ENCODE measurements at regions not wholly inside any gene's neighbourhood (a gene's known extent, or its start where the extent isn't known, plus 50 kb on each side); places are given as distances from the start of the nearest gene placed in this dataset.

- Mint-ChIP-seq H3K4me3 (no peak overlapping the region), H3K4me1 (no peaks in the 10 kb centered on the region)
Observed at GRCh38 chr5:2904956-2905355, 153.5 kb upstream of the IRX2 start.

GRCh38 chr5:2904399-2904798 lies 152.9 kb upstream of the IRX2 start:
- no peaks in the 10 kb centered on the region for H3K4me1 ChIP-seq (ENCODE audit: control insufficient read depth in 2 of 2, insufficient read depth in 2 of 2, low read length in 2 of 2)
- no peak overlapping the region for H3K4me2 ChIP-seq (replicated peaks; ENCODE audit: low read depth, low read length, poor library complexity, severe bottlenecking)
- Mint-ChIP-seq H3K27ac (no peak overlapping the region), H3K9me3 (ENCODE audit: insufficient read depth) (peaks cover 3% of the 10 kb centered on the region), H3K27me3 (no peaks in the 10 kb centered on the region), H3K4me1 (no peaks in the 10 kb centered on the region), H3K4me3 (no peak overlapping the region)
- TF ChIP-seq EZH2 (IDR thresholded peaks at IDR 0.05; ENCODE audit: borderline replicate concordance, insufficient read depth, low read depth, low read length, poor library complexity, severe bottlenecking) (no peak), CTCF (IDR thresholded peaks at IDR 0.05) (no peak)
- DNase-seq (no peak), ATAC-seq (ENCODE audit: low read depth) (no peak)
- no peaks in the 10 kb centered on the region for H3K79me2 ChIP-seq (ENCODE audit: control insufficient read depth, insufficient read depth, low read length)
- H3K9me3 ChIP-seq (ENCODE audit: control extremely low read depth in 1 of 3, control insufficient read depth in 2 of 3, insufficient read depth in 1 of 3, low read length in 2 of 3) = peaks cover 0 to 38% (median 0%) of the 10 kb centered on the region in 3 donors
- WGBS (ENCODE audit: insufficient coverage) = 82% methylated on average over 13 of the region's 13 CpGs
- intact Hi-C loops (cut with micrococcal nuclease) = no loop called here
- H3K27ac ChIP-seq (ENCODE audit: low read length in 2 of 2) = no peak overlapping the region
- no peak overlapping the region for H3K9ac ChIP-seq (ENCODE audit: low read length)
- ChIA-PET CTCF (no interaction called here), POLR2A (no interaction called here)
- H3K4me3 ChIP-seq (ENCODE audit: control extremely low read depth in 1 of 5, extremely low read depth in 1 of 5, insufficient read depth in 1 of 5, low read depth in 2 of 5, low read length in 4 of 5) = no peak overlapping the region
- H4K20me1 ChIP-seq (ENCODE audit: control insufficient read depth, insufficient read depth, low read length, poor library complexity, severe bottlenecking) = no peaks in the 10 kb centered on the region
- H3K27me3 ChIP-seq (replicated peaks in 1 of 4; ENCODE audit: control extremely low read depth in 1 of 4, control insufficient read depth in 3 of 4, insufficient read depth in 4 of 4, low read length in 3 of 4) = no peaks in the 10 kb centered on the region
- H2AFZ ChIP-seq (ENCODE audit: insufficient read depth, low read depth, low read length, poor library complexity, severe bottlenecking) = no peak overlapping the region
- H3K36me3 ChIP-seq (replicated peaks in 1 of 2; ENCODE audit: control extremely low read depth in 1 of 2, control insufficient read depth in 1 of 2, extremely low read depth in 1 of 2, insufficient read depth in 2 of 2, low read length in 1 of 2) = no peaks in the 10 kb centered on the region

More at GRCh38 chr5:2904956-2905355, 153.5 kb upstream of the IRX2 start:
- no peaks in the 10 kb centered on the region for H3K36me3 ChIP-seq (replicated peaks in 1 of 2; ENCODE audit: control extremely low read depth in 1 of 2, control insufficient read depth in 1 of 2, extremely low read depth in 1 of 2, insufficient read depth in 2 of 2, low read length in 1 of 2)
- ChIA-PET CTCF (no interaction called here), POLR2A (no interaction called here)
- TF ChIP-seq CTCF (IDR thresholded peaks at IDR 0.05) = no peak
- TF ChIP-seq EZH2 (IDR thresholded peaks at IDR 0.05; ENCODE audit: borderline replicate concordance, insufficient read depth, low read depth, low read length, poor library complexity, severe bottlenecking) = no peak
- Mint-ChIP-seq H3K9me3 (ENCODE audit: insufficient read depth) (peaks cover 3% of the 10 kb centered on the region), H3K27me3 (no peaks in the 10 kb centered on the region), H3K27ac (no peak overlapping the region)
- H4K20me1 ChIP-seq (ENCODE audit: control insufficient read depth, insufficient read depth, low read length, poor library complexity, severe bottlenecking) = no peaks in the 10 kb centered on the region
- H3K27ac ChIP-seq (ENCODE audit: low read length in 2 of 2) = no peak overlapping the region
- no peaks in the 10 kb centered on the region for H3K4me1 ChIP-seq (ENCODE audit: control insufficient read depth in 2 of 2, insufficient read depth in 2 of 2, low read length in 2 of 2)
- WGBS (ENCODE audit: insufficient coverage) = 83% methylated on average over 9 of the region's 9 CpGs
- H3K4me3 ChIP-seq (ENCODE audit: control extremely low read depth in 1 of 5, extremely low read depth in 1 of 5, insufficient read depth in 1 of 5, low read depth in 2 of 5, low read length in 4 of 5) = no peak overlapping the region
- no peak for DNase-seq
- no peak overlapping the region for H3K9ac ChIP-seq (ENCODE audit: low read length)
- H3K79me2 ChIP-seq (ENCODE audit: control insufficient read depth, insufficient read depth, low read length) = no peaks in the 10 kb centered on the region
- H3K27me3 ChIP-seq (replicated peaks in 1 of 4; ENCODE audit: control extremely low read depth in 1 of 4, control insufficient read depth in 3 of 4, insufficient read depth in 4 of 4, low read length in 3 of 4) = no peaks in the 10 kb centered on the region
- ATAC-seq (ENCODE audit: low read depth) = no peak
- intact Hi-C loops (cut with micrococcal nuclease) = no loop called here
- peaks cover 0 to 36% (median 0%) of the 10 kb centered on the region in 3 donors for H3K9me3 ChIP-seq (ENCODE audit: control extremely low read depth in 1 of 3, control insufficient read depth in 2 of 3, insufficient read depth in 1 of 3, low read length in 2 of 3)
- H2AFZ ChIP-seq (ENCODE audit: insufficient read depth, low read depth, low read length, poor library complexity, severe bottlenecking) = no peak overlapping the region
- no peak overlapping the region for H3K4me2 ChIP-seq (replicated peaks; ENCODE audit: low read depth, low read length, poor library complexity, severe bottlenecking)
